ENCODE measurements at regions not wholly inside any gene's neighbourhood (a gene's known extent, or its start where the extent isn't known, plus 50 kb on each side); places are given as distances from the start of the nearest gene placed in this dataset.

- no peak for TF ChIP-seq ZNF132 (tag by site-specific recombination; IDR thresholded peaks at IDR 0.05; ENCODE audit: borderline replicate concordance)
Observed at GRCh38 chr5:153365547-153365946, 124.9 kb upstream of the GRIA1 start (continued).

- Histone ChIP-seq H3K36me3 (ENCODE audit: control insufficient read depth in 2 of 2, insufficient read depth in 1 of 2, low read length in 2 of 2) (no peaks in the 10 kb centered on the region), H3K9me3 (ENCODE audit: control insufficient read depth, insufficient read depth, low read depth, low read length) (no peaks in the 10 kb centered on the region), H3K4me1 (ENCODE audit: control insufficient read depth, insufficient read depth, low read length) (peaks cover 2% of the 10 kb centered on the region; the same call in 1 of the 2 replicates), H3K4me3 (ENCODE audit: low read depth, low read length) (no peak overlapping the region), H3K27ac (ENCODE audit: extremely low read depth, low read depth, low read length) (no peak overlapping the region)
- no peak for TF ChIP-seq ZNF777 (tag by site-specific recombination; IDR thresholded peaks at IDR 0.05; ENCODE audit: borderline replicate concordance)
- no peak for TF ChIP-seq ZNF211 (tag by site-specific recombination; IDR thresholded peaks at IDR 0.05; ENCODE audit: low read depth)
- TF ChIP-seq ZNF292 (tag by site-specific recombination; IDR thresholded peaks at IDR 0.05; ENCODE audit: borderline replicate concordance, low read depth), result no peak
- TF ChIP-seq ZNF214 (tag by site-specific recombination; IDR thresholded peaks at IDR 0.05; ENCODE audit: borderline replicate concordance), result no peak
- no peak for TF ChIP-seq ZNF624 (tag by site-specific recombination; IDR thresholded peaks at IDR 0.05)
- TF ChIP-seq ZNF530 (tag by site-specific recombination; IDR thresholded peaks at IDR 0.05; ENCODE audit: low read depth), result no peak
- no peak for TF ChIP-seq ZNF423 (tag by site-specific recombination; IDR thresholded peaks at IDR 0.05)
- no peak for TF ChIP-seq ZNF830 (tag by site-specific recombination; IDR thresholded peaks at IDR 0.05; ENCODE audit: low read depth)
- TF ChIP-seq ZNF747 (tag by site-specific recombination; IDR thresholded peaks at IDR 0.05), result no peak
- TF ChIP-seq ZNF404 (tag by site-specific recombination; IDR thresholded peaks at IDR 0.05), result no peak
- no peak for TF ChIP-seq ZNF274 (IDR thresholded peaks at IDR 0.05; ENCODE audit: low read length)
- TF ChIP-seq ZNF274 (tag by site-specific recombination; IDR thresholded peaks at IDR 0.05; ENCODE audit: borderline replicate concordance), result no peak
- no peak for TF ChIP-seq ZNF266 (tag by site-specific recombination; IDR thresholded peaks at IDR 0.05; ENCODE audit: low read depth)
- TF ChIP-seq ZNF335 (tag by site-specific recombination; conservative IDR thresholded peaks at IDR 0.05), result no peak
- TF ChIP-seq ZBTB26 (tag by site-specific recombination; optimal IDR thresholded peaks at IDR 0.05), result no peak
- no peak for TF ChIP-seq ZNF560 (tag by site-specific recombination; IDR thresholded peaks at IDR 0.05; ENCODE audit: borderline replicate concordance)
- TF ChIP-seq, protein P1, sequence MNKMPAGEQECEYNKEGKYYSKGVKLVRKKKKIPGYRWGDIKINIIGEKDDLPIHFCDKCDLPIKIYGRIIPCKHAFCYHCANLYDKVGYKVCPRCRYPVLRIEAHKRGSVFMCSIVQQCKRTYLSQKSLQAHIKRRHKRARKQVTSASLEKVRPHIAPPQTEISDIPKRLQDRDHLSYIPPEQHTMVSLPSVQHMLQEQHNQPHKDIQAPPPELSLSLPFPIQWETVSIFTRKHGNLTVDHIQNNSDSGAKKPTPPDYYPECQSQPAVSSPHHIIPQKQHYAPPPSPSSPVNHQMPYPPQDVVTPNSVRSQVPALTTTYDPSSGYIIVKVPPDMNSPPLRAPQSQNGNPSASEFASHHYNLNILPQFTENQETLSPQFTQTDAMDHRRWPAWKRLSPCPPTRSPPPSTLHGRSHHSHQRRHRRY (tag by site-specific recombination; IDR thresholded peaks at IDR 0.05), result no peak
- TF ChIP-seq AEBP2 (tag by site-specific recombination; IDR thresholded peaks at IDR 0.05; ENCODE audit: borderline replicate concordance), result no peak
- ChIA-PET CTCF (interaction anchor here (0.6 kb wide), 1 partner anchor 613 kb away, joined by 3 read pairs; no protein-coding TSS in a partner anchor), POLR2A (no interaction called here)
Observed at GRCh38 chr5:153367466-153367865, 123.0 kb upstream of the GRIA1 start.

- no peak for TF ChIP-seq ZNF692 (tag by site-specific recombination; IDR thresholded peaks at IDR 0.05)
- TF ChIP-seq ZNF214 (tag by site-specific recombination; IDR thresholded peaks at IDR 0.05; ENCODE audit: borderline replicate concordance), result no peak
- TF ChIP-seq ATF2 (tag by site-specific recombination; IDR thresholded peaks at IDR 0.05; ENCODE audit: low read depth), result no peak
- no peak for TF ChIP-seq ZNF677 (tag by site-specific recombination; IDR thresholded peaks at IDR 0.05)
- no peak for TF ChIP-seq BCL6B (tag by site-specific recombination; IDR thresholded peaks at IDR 0.05)
- no peak for TF ChIP-seq ZFP41 (tag by site-specific recombination; IDR thresholded peaks at IDR 0.05; ENCODE audit: borderline replicate concordance)
- no peak for TF ChIP-seq ZNF114 (tag by site-specific recombination; IDR thresholded peaks at IDR 0.05)
- ChIA-PET CTCF (interaction anchor here (0.7 kb wide), 2 partner anchors 307 to 592 kb away, joined by 3 read pairs; no protein-coding TSS in a partner anchor), POLR2A (no interaction called here)
- Histone ChIP-seq H3K36me3 (ENCODE audit: control insufficient read depth in 2 of 2, insufficient read depth in 1 of 2, low read length in 2 of 2) (no peaks in the 10 kb centered on the region), H3K9me3 (ENCODE audit: control insufficient read depth, insufficient read depth, low read depth, low read length) (no peaks in the 10 kb centered on the region), H3K4me1 (ENCODE audit: control insufficient read depth, insufficient read depth, low read length) (peaks cover 6% of the 10 kb centered on the region), H3K27ac (ENCODE audit: extremely low read depth, low read depth, low read length) (no peak overlapping the region), H3K4me3 (ENCODE audit: low read depth, low read length) (no peak overlapping the region)
Observed at GRCh38 chr5:153372425-153373129, 117.9 kb upstream of the GRIA1 start.
